ENCODE measurements at regions not wholly inside any gene's neighbourhood (a gene's known extent, or its start where the extent isn't known, plus 50 kb on each side); places are given as distances from the start of the nearest gene placed in this dataset.

DNA sequence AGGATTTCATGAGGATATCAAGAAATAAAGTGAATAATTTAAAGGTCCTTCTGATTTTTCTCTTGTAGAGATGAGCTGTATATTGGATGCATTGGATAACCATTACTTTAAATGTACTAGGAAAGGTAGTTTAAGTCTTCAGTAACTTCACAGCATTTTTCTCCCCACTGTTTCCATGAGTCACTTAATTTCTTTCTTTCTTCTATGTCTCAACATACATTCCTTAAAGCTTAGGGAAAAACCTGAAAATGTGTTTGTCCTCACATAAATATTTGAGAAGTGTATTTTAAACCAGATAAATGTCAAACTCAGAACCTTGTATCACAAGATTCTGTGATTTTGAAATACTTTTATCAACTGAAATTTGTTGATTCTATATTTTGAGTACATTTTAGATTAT is 1970.2 kb upstream of the FLRT2 start:
- Histone ChIP-seq H3K4me3 (replicated peaks; ENCODE audit: insufficient read depth, low read length) (no peak overlapping the region), H3K27ac (replicated peaks) (no peak overlapping the region)
- TF ChIP-seq SPI1 (IDR thresholded peaks at IDR 0.05; ENCODE audit: borderline replicate concordance, low read depth) (no peak), GABPA (IDR thresholded peaks at IDR 0.05; ENCODE audit: low read depth) (no peak), POLR2AphosphoS5 (IDR thresholded peaks at IDR 0.05; ENCODE audit: low read depth) (no peak)
- TF ChIP-seq, protein P1, sequence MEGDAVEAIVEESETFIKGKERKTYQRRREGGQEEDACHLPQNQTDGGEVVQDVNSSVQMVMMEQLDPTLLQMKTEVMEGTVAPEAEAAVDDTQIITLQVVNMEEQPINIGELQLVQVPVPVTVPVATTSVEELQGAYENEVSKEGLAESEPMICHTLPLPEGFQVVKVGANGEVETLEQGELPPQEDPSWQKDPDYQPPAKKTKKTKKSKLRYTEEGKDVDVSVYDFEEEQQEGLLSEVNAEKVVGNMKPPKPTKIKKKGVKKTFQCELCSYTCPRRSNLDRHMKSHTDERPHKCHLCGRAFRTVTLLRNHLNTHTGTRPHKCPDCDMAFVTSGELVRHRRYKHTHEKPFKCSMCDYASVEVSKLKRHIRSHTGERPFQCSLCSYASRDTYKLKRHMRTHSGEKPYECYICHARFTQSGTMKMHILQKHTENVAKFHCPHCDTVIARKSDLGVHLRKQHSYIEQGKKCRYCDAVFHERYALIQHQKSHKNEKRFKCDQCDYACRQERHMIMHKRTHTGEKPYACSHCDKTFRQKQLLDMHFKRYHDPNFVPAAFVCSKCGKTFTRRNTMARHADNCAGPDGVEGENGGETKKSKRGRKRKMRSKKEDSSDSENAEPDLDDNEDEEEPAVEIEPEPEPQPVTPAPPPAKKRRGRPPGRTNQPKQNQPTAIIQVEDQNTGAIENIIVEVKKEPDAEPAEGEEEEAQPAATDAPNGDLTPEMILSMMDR (IDR thresholded peaks at IDR 0.05; ENCODE audit: insufficient read depth, low read length), result no peak
- TF ChIP-seq, protein P2, sequence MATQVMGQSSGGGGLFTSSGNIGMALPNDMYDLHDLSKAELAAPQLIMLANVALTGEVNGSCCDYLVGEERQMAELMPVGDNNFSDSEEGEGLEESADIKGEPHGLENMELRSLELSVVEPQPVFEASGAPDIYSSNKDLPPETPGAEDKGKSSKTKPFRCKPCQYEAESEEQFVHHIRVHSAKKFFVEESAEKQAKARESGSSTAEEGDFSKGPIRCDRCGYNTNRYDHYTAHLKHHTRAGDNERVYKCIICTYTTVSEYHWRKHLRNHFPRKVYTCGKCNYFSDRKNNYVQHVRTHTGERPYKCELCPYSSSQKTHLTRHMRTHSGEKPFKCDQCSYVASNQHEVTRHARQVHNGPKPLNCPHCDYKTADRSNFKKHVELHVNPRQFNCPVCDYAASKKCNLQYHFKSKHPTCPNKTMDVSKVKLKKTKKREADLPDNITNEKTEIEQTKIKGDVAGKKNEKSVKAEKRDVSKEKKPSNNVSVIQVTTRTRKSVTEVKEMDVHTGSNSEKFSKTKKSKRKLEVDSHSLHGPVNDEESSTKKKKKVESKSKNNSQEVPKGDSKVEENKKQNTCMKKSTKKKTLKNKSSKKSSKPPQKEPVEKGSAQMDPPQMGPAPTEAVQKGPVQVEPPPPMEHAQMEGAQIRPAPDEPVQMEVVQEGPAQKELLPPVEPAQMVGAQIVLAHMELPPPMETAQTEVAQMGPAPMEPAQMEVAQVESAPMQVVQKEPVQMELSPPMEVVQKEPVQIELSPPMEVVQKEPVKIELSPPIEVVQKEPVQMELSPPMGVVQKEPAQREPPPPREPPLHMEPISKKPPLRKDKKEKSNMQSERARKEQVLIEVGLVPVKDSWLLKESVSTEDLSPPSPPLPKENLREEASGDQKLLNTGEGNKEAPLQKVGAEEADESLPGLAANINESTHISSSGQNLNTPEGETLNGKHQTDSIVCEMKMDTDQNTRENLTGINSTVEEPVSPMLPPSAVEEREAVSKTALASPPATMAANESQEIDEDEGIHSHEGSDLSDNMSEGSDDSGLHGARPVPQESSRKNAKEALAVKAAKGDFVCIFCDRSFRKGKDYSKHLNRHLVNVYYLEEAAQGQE (IDR thresholded peaks at IDR 0.05; ENCODE audit: insufficient replicate concordance, low read depth), result no peak

DNA sequence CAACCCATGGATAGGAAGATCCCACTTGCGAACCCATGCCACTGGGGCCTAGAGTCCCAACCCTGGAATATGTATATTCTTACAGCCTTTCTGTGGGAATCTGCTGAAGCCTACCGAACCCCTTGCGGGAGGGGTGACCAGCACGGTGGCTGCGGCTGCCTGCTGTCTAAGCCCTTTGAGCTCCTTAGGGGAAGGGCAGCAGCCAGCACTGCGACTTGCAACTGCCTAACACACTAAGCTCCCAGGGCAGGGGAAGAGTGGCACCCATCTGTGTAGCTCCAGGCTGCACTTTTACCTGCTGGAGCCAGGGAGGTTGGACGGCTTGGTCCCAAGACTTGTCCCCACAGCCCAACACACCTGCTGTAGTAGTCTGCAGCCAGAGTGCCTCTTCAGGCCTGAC is 1968.7 kb upstream of the FLRT2 start:
- no peak for DNase-seq (ENCODE audit: low read depth in 1 of 2, low spot score in 1 of 2)
- TF ChIP-seq, protein P2 (IDR thresholded peaks at IDR 0.05; ENCODE audit: insufficient replicate concordance, low read depth), result no peak
- TF ChIP-seq, protein P1 (IDR thresholded peaks at IDR 0.05; ENCODE audit: insufficient read depth, low read length), result no peak
- TF ChIP-seq POLR2AphosphoS5 (IDR thresholded peaks at IDR 0.05; ENCODE audit: low read depth) (no peak), GABPA (IDR thresholded peaks at IDR 0.05; ENCODE audit: low read depth) (no peak), SPI1 (IDR thresholded peaks at IDR 0.05; ENCODE audit: borderline replicate concordance, low read depth) (no peak)
- H3K27me3 ChIP-seq (ENCODE audit: insufficient read depth, poor library complexity, severe bottlenecking), result no peaks in the 10 kb centered on the region
- H3K4me3 ChIP-seq (replicated peaks; ENCODE audit: insufficient read depth, low read length), result no peak overlapping the region
- no peak overlapping the region for H3K27ac ChIP-seq (replicated peaks)

More for the DNA sequence above, 1970.2 kb upstream of the FLRT2 start:
- no peaks in the 10 kb centered on the region for H3K27me3 ChIP-seq (ENCODE audit: insufficient read depth, poor library complexity, severe bottlenecking)
- no peak for DNase-seq (ENCODE audit: low read depth in 1 of 2, low spot score in 1 of 2)

DNA sequence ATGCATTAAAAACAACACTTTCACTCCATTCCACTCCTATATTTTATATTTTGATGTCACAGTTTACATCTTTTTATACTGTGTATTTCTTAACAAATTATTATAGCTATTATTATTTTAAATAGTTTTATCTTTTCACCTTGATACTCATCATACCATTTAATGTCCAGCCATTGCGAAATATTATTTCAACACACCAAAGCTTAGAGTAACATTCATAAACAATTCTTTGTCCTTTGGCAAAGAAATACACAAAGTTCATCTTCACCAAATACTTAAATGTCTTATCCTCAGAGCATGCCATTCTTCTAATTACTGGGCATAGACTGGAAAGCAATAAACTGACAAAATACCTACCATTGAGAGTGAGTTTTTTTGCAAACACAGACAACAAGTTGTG is 1963.4 kb upstream of the FLRT2 start:
- TF ChIP-seq GABPA (IDR thresholded peaks at IDR 0.05; ENCODE audit: low read depth), result no peak
- no peak for TF ChIP-seq SPI1 (IDR thresholded peaks at IDR 0.05; ENCODE audit: borderline replicate concordance, low read depth)
- TF ChIP-seq POLR2AphosphoS5 (IDR thresholded peaks at IDR 0.05; ENCODE audit: low read depth), result no peak
- TF ChIP-seq, protein P1 (IDR thresholded peaks at IDR 0.05; ENCODE audit: insufficient read depth, low read length), result no peak
- TF ChIP-seq, protein P2 (IDR thresholded peaks at IDR 0.05; ENCODE audit: insufficient replicate concordance, low read depth), result no peak
- H3K27me3 ChIP-seq (ENCODE audit: insufficient read depth, poor library complexity, severe bottlenecking), result no peaks in the 10 kb centered on the region
- H3K4me3 ChIP-seq (replicated peaks; ENCODE audit: insufficient read depth, low read length), result no peak overlapping the region
- DNase-seq (ENCODE audit: low read depth in 1 of 2, low spot score in 1 of 2), result no peak
- no peak overlapping the region for H3K27ac ChIP-seq (replicated peaks)
